ENCODE measurements at regions not wholly inside any gene's neighbourhood (a gene's known extent, or its start where the extent isn't known, plus 50 kb on each side); places are given as distances from the start of the nearest gene placed in this dataset.
A peak's percentile ranks its signal among the peaks of the same experiment; 100 is the strongest.

GRCh38 chr14:101711041-101711856, 50.3 kb upstream of the PPP2R5C start:
- ChIA-PET POLR2A (interaction anchor here (0.6 to 2.5 kb wide), 5 partner anchors 11 to 234 kb away, joined by 3 to 12 read pairs (median 4); no protein-coding TSS in a partner anchor), CTCF (ENCODE audit: low intra/inter-chr PET ratio) (no interaction called here)
- ATAC-seq (peak; percentile 35), FAIRE-seq (peak; percentile 63), DNase-seq (ENCODE audit: extremely low read depth in 1 of 4, low spot score in 3 of 4) (peak in 3 of 4 experiments; percentile 14 to 72 (median 40))
- 0% methylated on average over 6 of the region's 13 CpGs for WGBS (ENCODE audit: insufficient coverage, low coverage, missing lambda C conversion rate)
- Histone ChIP-seq H3K9me3 (replicated peaks; ENCODE audit: control insufficient read depth, insufficient read depth, low read depth, low read length) (peaks cover 9% of the 10 kb centered on the region), H2AFZ (ENCODE audit: low read depth, low read length) (no peak overlapping the region), H3K4me1 (replicated peaks in 1 of 2; ENCODE audit: control insufficient read depth in 2 of 2, insufficient read depth in 2 of 2, low read length in 2 of 2) (peaks cover 63 to 66% of the 10 kb centered on the region in 2 experiments), H3K4me2 (ENCODE audit: insufficient read depth, low read length) (peak overlapping the region; percentile 92), H3K79me2 (ENCODE audit: control insufficient read depth, insufficient read depth, low read length) (0 out of 3 replicates have a peak, but pooled peaks cover 5% of the 10 kb centered on the region), H3K4me3 (peak overlapping the region; percentile 17; the same call in 1 of the 2 replicates), H3K36me3 (ENCODE audit: control insufficient read depth, insufficient read depth, low read length) (no peaks in the 10 kb centered on the region), H3K27me3 (ENCODE audit: control insufficient read depth in 2 of 2, insufficient read depth in 2 of 2, low read length in 2 of 2) (no peaks in the 10 kb centered on the region), H3K9me1 (ENCODE audit: control insufficient read depth, insufficient read depth, low read length) (no peaks in the 10 kb centered on the region), H3K9ac (ENCODE audit: insufficient read depth in 1 of 2, low read depth in 2 of 2, low read length in 2 of 2) (peak overlapping the region; percentile 89 to 92), H4K20me1 (replicated peaks; ENCODE audit: control insufficient read depth, insufficient read depth, low read length) (no peaks in the 10 kb centered on the region), H3K27ac (ENCODE audit: extremely low read depth, low read depth, low read length) (peak overlapping the region; percentile 99)
- no TSS peak for BruUV-seq (replicated peaks)
- intact Hi-C loops (cut with micrococcal nuclease) = loop anchor here (5.0 kb wide), 1 partner anchor 236 kb away; no protein-coding TSS in a partner anchor
- in situ Hi-C loops (cut with MboI) = no loop called here
- TF ChIP-seq ZNF197 (CRISPR knock-in tag; IDR thresholded peaks at IDR 0.05; ENCODE audit: low read depth) (0 out of 2 replicates have a peak, but pooled peaks have one; percentile 40), POLR2B (IDR thresholded peaks at IDR 0.05; ENCODE audit: low read depth, partially characterized antibody) (peak; percentile 37), SP2 (IDR thresholded peaks at IDR 0.05; ENCODE audit: extremely low read depth, low read depth, low read length, poor library complexity, severe bottlenecking) (no peak), HDGF (IDR thresholded peaks at IDR 0.05) (0 out of 2 replicates have a peak, but pooled peaks have one; percentile 20), L3MBTL2 (IDR thresholded peaks at IDR 0.05) (0 out of 2 replicates have a peak, but pooled peaks have one; percentile 18), ZBTB40 (IDR thresholded peaks at IDR 0.05) (0 out of 2 replicates have a peak, but pooled peaks have one; percentile 13), ZBTB40 (CRISPR knock-in tag; IDR thresholded peaks at IDR 0.05) (no peak), CHD2 (IDR thresholded peaks at IDR 0.05; ENCODE audit: low read depth, low read length) (peak; percentile 92), MAX (CRISPR knock-in tag; IDR thresholded peaks at IDR 0.05) (peak; percentile 42), SUPT5H (IDR thresholded peaks at IDR 0.05) (peak; percentile 34), NFRKB (IDR thresholded peaks at IDR 0.05; ENCODE audit: low read depth) (peak; percentile 99), NR2C2 (CRISPR knock-in tag; IDR thresholded peaks at IDR 0.05) (no peak), NR2C2 (tag; IDR thresholded peaks at IDR 0.05) (peak; percentile 56), BRD9 (IDR thresholded peaks at IDR 0.05; ENCODE audit: low read depth, partially characterized antibody) (peak; percentile 85)

Data from K562 (cell line).